ENCODE measurements at regions not wholly inside any gene's neighbourhood (a gene's known extent, or its start where the extent isn't known, plus 50 kb on each side); places are given as distances from the start of the nearest gene placed in this dataset.

DNA sequence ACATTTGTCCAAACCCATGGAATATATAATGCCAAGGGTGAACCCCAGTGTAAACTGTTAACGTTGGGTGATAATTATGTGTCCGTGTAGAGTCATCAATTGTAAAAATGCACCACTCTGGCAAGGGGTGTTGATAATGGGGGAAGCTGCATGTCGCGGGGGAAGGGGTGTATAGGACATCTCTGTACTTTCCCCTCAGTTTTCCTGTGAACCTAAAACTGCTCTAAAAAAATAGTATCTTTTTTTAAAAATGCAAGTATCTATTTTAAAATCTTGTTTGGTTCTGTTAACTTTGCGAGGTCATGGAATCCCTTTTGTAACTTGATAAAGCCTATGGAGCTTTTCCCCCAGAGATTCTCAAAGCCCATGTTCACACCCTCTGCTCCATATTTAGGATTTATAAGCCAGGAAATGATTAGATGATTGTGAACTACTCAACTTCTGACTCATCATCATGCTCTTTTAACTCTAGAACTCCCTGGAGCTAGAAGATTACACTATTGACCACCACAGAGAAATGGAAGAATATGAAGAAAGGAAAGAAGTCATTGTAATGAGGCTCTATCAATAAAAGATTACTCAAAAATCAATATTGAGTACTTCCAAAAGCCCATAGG lies 56.1 kb upstream of the C3orf49 start:
- TF ChIP-seq, protein P1, sequence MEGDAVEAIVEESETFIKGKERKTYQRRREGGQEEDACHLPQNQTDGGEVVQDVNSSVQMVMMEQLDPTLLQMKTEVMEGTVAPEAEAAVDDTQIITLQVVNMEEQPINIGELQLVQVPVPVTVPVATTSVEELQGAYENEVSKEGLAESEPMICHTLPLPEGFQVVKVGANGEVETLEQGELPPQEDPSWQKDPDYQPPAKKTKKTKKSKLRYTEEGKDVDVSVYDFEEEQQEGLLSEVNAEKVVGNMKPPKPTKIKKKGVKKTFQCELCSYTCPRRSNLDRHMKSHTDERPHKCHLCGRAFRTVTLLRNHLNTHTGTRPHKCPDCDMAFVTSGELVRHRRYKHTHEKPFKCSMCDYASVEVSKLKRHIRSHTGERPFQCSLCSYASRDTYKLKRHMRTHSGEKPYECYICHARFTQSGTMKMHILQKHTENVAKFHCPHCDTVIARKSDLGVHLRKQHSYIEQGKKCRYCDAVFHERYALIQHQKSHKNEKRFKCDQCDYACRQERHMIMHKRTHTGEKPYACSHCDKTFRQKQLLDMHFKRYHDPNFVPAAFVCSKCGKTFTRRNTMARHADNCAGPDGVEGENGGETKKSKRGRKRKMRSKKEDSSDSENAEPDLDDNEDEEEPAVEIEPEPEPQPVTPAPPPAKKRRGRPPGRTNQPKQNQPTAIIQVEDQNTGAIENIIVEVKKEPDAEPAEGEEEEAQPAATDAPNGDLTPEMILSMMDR (optimal IDR thresholded peaks at IDR 0.05 in 1 of 3, IDR thresholded peaks at IDR 0.05 in 1 of 3, conservative IDR thresholded peaks at IDR 0.05 in 1 of 3; ENCODE audit: extremely low read depth in 1 of 3, insufficient read depth in 2 of 3, low read length in 3 of 3): no peak
- no peak for TF ChIP-seq EZH2 (IDR thresholded peaks at IDR 0.05; ENCODE audit: low read length)
